HG03108 (cell line): ENCODE measurements at regions not wholly inside any gene's neighbourhood (a gene's known extent, or its start where the extent isn't known, plus 50 kb on each side); places are given as distances from the start of the nearest gene placed in this dataset.

Experiments used
- ATAC-seq: cut with Tn5 transposase; IDR thresholded peaks from one replicate; pipeline ENCODE4 v1.9.1; 2021; ENCODE audit warnings: moderate library complexity; ENCODE audit not compliant: unreplicated experiment

- no peak for ATAC-seq
Measured at GRCh38 chr2:236942554-236942953, 143.1 kb upstream of the COPS8 start.

DNA sequence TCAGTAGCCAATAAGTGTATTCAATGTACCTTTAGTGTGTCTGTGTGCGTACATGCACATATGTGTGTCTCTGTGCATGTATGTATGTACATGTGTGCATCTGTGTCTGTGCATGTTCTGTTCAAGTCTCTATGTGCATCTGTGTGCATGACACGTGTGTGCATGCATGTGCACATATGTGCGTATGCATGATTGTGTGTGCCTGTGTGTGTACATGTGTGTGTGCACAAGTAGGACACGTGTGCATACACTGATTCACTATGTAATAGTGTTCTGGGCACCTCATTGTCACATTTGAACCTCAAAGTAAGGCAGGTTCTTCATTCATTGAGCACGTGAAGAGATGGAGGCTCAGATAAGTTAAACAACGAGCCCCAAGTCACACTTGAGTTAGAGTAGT lies 142.6 kb upstream of the COPS8 start:
- ATAC-seq: no peak

GRCh38 chr2:236943841-236944513 lies 141.7 kb upstream of the COPS8 start:
- ATAC-seq: no peak

- ATAC-seq: no peak
Measured at GRCh38 chr2:236944561-236944960, 141.1 kb upstream of the COPS8 start.

DNA sequence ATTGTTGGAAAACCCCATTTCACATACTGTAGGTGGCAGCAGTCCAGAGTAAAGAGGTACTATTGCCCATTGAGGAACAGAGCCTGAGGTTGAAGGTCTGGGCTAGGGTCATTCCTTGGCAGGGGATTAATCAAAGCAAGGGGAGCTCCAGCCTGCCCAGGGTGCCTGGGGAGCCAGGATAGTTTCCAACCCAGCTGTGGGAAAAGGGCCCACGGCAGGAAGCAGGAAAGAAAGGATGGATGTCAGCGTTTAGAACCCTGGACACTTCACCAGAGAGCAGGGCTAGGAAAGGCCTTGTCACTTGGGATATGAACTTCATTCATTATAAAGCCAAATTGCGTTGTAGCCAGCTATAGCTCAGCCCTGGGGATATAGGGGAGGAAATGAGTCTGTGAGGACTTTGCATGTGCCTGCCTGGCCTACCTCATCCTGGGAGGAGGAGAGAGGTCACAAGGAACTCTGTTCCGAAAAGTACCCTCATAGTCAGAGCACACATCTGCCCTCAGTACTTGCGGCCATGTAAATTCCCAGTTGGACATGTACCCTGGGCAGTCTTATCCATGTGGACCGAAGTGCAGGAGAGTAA lies 140.2 kb upstream of the COPS8 start:
- ATAC-seq: no peak

DNA sequence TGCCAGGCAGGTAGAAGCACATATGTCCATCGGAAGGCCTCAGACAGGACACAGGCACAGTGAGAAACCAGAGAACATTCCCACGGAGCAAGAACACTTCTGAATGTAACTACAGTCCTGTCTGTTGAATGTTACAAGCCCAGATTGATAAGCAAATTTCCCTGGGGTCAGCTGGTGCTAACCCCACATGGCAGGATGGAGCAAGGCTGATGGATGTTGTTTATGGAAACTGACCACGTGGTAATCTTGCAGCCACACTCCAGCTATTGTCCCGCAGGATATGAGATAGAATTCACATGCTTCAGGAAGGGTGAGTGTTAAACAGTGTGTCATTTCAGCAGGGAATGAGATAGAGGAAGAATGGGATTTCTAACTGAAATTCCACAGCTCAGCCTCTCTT lies 138.8 kb upstream of the COPS8 start:
- ATAC-seq: no peak

GRCh38 chr2:236947294-236947693 lies 138.4 kb upstream of the COPS8 start:
- no peak for ATAC-seq

DNA sequence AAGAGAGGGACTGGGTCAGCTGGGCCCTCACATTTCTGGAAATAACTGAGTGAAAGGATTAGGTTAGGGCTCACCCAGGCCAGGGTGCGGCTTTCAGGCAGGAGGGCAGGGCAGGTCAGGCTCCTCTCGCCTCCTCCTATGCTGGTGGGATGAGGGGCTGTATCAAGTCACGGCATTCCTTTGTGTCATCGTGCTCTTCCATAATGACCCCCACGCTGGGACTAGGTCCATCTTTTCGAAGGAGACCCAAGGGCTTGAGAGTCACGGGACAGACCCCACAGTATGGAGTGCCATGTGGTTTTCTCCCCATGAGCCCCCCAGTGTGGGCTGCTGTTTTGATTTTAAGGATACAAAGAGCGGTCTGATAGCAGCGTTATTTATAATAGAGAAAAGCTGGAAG lies 137.8 kb upstream of the COPS8 start:
- no peak for ATAC-seq

DNA sequence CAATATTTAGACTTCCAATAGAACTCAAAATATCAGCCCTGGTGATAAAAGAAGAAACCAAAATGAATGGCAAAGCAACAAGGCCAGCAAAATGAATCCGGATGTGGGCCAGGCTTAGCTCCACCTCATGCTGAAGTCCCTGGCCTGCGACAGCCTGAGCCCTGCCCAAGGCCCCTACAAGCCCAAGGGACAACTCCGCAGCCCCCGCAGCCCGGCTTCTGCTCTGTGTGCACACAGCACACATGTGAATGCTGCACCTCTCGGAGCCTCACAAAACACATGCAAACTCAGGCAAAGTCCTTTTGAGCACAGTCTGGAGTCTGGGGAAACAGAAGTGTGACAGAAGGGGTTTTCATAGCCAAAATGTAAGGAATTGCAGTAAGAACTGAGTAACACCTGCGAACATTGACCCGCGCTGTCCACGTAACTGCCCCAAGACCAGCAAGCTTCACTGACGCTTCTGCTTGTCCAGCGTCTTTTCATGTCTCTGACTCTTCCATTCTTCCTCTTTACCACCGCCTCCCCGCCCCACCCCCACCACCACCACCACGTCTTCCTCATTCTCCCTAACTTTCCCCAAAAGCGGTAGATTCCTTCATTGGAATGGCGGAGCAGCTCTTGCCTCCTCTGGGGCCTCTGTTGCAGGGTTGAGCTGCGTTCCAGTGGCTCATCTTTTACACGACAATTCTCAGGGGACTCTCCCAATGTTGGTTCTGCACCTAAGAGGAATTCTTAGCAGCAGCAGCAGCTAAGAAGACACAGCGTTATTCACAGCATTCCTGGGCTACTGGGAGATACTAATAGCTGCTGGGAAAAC lies 136.4 kb upstream of the COPS8 start:
- ATAC-seq: no peak

DNA sequence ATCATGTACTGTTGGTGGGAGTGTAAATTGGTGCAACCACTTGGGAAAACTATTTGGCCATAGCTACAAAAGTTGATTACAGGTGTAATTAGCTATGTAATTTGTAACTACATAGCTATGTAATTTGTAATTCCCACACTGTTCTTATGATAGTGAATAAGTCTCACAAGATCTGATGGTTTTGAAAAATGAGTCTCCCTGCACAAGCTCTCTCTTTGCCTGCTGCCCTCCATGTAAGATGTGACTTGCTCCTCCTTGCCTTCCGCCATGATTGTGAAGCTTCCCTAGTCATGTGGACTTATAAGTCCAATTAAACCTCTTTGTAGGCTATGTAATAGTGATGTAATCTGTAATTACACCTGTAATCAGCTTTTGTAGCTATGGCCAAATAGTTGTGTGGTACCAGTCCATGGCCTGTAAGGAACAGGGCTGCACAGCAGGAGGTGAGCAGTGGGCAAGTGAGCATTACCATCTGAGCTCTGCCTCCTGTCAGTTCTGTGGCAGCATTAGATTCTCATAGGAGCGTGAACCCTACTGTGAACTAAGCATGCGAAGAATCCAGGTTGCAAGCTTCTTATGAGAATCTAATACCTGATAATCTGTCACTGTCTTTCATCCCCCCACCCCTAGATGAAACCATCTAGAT lies 133.7 kb upstream of the COPS8 start:
- ATAC-seq: no peak

DNA sequence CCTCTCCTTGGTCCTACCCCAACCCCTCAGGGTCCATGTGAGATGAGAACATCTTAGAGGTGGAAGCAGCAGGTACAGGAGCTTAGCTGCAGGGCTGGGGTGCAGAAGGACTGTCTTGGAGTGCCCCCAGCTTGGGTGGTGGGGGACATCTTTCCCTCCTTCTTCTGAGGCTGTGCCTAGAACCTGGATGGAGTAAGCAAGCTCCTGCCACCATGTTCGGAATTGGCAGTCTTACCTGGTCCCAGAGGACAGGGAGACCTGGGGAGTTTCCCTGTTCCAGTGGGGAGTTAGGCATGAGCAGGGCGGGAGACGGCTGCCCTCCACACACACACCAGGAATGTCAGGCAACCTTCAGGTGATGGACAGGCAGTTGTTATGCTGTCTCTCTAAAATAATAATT lies 131.0 kb upstream of the COPS8 start:
- no peak for ATAC-seq

GRCh38 chr2:236955521-236956030 lies 130.1 kb upstream of the COPS8 start:
- no peak for ATAC-seq

GRCh38 chr2:236956031-236956618 lies 129.6 kb upstream of the COPS8 start:
- no peak for ATAC-seq

GRCh38 chr2:236956641-236957040 lies 129.0 kb upstream of the COPS8 start:
- ATAC-seq: no peak

DNA sequence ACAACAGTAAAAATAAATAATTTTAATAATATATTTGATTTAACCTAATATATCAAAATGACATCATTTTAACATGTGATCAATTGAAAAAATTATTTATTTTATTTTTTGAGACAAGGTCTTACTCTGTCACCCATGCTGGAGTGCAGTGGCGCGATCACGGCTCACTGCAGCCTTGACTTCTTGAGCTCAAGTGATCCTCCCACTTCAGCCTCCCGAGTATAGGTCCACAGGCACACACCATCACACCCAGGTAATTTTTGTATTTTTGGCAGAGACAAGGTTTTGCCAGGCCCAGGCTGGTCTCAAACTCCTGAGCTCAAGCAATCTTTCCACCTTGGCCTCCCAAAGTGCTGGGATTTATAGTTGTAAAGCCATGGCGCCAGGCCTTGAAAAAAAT lies 126.7 kb upstream of the COPS8 start:
- no peak for ATAC-seq

GRCh38 chr2:236959876-236960275 lies 125.8 kb upstream of the COPS8 start:
- ATAC-seq: no peak

DNA sequence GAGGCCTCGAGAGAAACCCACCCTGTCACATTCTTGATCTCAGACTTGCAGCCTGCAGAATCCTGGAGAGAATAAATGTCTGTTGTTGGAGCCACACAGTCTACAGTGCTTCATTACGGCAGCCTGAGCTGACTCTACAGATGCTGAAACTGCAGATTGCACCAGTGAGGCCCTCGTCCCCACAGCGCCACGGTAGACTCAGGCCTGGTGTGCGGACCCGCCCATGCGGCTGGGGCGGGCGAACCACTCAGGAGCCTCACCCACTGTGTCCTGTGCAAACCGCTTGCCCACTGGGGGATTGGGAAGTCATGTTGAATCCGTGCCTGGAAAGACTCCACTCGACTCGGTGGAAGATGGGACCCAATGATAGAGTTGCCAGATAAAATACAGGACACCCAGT lies 125.2 kb upstream of the COPS8 start:
- ATAC-seq: no peak

DNA sequence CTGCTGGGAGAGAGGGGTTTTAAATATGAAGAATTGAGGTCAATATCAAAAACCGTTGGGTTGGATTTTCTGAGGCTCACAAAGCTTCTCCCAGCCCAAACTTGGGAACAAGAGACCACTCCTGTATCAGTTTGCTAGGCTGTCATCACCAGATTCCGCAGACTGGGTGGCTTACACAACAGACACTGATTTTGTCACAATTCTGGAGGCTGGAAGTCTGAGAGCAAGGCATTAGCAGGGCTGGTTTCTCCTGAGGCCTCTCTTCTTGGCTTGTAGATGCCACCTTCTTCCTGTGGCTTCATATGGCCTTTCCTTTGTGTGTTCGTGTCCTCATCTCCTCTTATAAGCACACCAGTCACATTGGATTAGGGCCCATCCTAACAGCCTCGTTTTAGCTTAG lies 122.9 kb upstream of the COPS8 start:
- no peak for ATAC-seq

DNA sequence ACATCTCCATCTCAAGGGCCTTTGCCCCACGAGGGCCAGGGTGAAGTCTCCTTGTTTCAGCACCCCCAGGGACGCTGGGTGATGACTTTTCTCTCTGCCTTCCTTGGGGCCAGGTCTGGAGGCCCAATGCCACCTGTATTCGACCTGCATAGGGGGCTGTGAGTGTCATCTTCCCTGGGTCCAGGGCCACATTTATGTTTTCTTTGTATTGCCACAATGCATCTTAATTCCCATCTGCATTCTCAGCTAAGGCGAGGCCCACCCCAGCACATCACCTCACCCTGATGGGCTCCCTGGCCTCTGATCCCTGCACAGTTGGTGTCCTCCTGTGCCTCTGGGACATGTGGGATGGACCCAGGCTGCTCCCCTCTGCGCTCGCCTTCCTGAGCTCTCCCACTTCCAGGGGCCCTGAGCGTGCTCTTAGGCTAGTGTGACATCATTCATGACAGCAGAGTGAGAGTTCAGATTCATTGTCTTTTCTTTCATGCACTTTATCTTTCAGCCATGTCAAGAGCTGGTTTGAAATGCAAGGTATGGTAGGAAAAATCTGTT lies 122.0 kb upstream of the COPS8 start:
- no peak for ATAC-seq

GRCh38 chr2:236964291-236964690 lies 121.4 kb upstream of the COPS8 start:
- no peak for ATAC-seq
